Keratinocyte (primary cell): ENCODE measurements at regions not wholly inside any gene's neighbourhood (a gene's known extent, or its start where the extent isn't known, plus 50 kb on each side); places are given as distances from the start of the nearest gene placed in this dataset.

Experiments
- CTCF ChIP-seq, 3 experiments: IDR thresholded peaks in 1 of 3; conservative IDR thresholded peaks in 1 of 3; optimal IDR thresholded peaks in 1 of 3; 2 replicates in 2 of 3; 3 replicates in 1 of 3; pipeline versions ENCODE3 to v1.5.1; 2011; ENCODE audit warnings: low read length in 3 of 3, mild to moderate bottlenecking in 3 of 3, moderate library complexity in 2 of 3, control low read depth in 1 of 3, inconsistent platforms in 1 of 3; ENCODE audit not compliant: insufficient read depth in 2 of 3; ENCODE audit errors: extremely low read depth in 1 of 3
- EZH2 ChIP-seq: IDR thresholded peaks from one replicate; pipeline ENCODE4 v1.6.1; 2012; ENCODE audit warnings: inconsistent platforms, mild to moderate bottlenecking, low read length, moderate library complexity

- TF ChIP-seq CTCF (optimal IDR thresholded peaks at IDR 0.05 in 1 of 3, IDR thresholded peaks at IDR 0.05 in 1 of 3, conservative IDR thresholded peaks at IDR 0.05 in 1 of 3; ENCODE audit: extremely low read depth in 1 of 3, insufficient read depth in 2 of 3, low read length in 3 of 3) (no peak), EZH2 (no peak)
Observed at GRCh38 chr3:76308541-76308940, 523.2 kb upstream of the ZNF717 start.
